GM04503 (cell line): ENCODE measurements at regions not wholly inside any gene's neighbourhood (a gene's known extent, or its start where the extent isn't known, plus 50 kb on each side); places are given as distances from the start of the nearest gene placed in this dataset.

Experiments used
- DNase-seq: peaks from one replicate; pipeline ENCODE4 v3.0.0-alpha.2; 2012; ENCODE audit warnings: low read depth

GRCh38 chr10:10911471-10911921 is 106.2 kb upstream of the CELF2 start:
- DNase-seq = peak; percentile 37

DNA sequence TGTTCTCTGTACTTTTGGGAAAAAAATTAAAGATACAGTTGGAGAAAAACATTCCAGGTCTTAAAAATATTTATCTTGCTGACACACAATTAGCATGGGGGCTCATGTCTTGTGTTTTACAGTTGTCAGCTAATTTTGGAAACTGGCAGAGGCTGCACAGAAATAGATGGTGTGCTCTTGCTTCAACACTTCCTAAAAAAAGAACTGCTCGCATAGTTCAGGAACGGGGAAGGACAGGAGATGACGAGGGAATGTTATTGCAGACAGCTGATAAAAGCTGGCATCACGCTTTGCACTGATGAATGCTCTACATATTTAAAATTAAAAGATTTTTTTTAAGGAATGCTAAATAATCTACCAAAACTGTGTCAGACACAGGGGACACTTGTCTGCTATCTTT is 103.5 kb upstream of the CELF2 start:
- no peak for DNase-seq

- no peak for DNase-seq
Observed at GRCh38 chr10:10915215-10915614, 102.5 kb upstream of the CELF2 start.

- no peak for DNase-seq
Observed at GRCh38 chr10:10917031-10917430, 100.6 kb upstream of the CELF2 start.

- no peak for DNase-seq
Observed at GRCh38 chr10:10919976-10920375, 97.7 kb upstream of the CELF2 start.

GRCh38 chr10:10921826-10922461 is 95.7 kb upstream of the CELF2 start:
- no peak for DNase-seq

DNA sequence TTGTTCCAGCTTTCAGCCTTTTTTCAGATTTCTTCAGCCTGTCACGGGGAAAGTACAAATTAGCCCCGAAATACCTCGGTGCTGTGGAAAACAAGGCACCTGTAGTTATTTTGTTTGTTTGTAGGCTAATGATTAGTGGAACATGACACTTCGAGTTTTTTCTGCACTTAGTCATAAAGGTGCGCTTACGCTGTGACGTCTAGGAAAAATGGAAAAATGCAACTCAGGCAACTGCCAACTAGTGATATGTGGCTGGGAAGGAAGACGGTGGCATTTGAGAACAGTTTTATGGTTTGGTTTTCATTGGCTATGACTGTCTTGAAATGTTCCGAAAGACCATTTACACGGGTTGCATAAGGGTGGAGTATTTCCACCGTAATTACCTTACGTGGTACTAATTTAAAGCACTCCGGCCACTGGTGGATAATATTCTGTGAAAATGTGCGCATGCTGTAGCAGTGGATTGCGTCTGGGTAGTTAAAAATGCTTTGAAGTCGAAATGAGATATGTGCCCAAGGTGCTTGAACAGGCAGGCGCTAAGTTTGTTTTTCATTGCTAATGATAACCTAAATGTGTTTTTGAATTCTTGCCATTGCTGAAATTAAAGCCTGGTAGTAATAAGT is 94.5 kb upstream of the CELF2 start:
- DNase-seq = no peak

GRCh38 chr10:10925667-10926066 is 92.0 kb upstream of the CELF2 start:
- DNase-seq = no peak

DNA sequence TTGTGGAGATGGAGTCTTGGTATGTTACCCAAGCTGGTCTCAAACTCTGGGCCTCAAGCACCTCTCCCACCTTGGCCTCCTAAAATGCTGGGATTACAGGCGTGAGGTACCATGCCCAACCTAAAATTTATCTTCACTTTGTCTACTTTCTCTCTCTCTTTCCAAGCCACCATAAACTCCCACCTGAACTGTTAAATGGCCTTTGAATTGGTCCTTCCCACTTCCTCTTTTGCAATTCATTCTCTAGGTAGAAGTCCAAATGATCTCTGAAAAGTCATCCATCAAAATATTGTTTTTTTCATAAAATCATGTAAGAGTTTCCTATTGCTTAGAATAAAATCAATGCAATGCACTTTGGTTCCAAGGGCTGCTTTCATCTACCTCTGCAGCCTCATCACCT is 90.1 kb upstream of the CELF2 start:
- no peak for DNase-seq

DNA sequence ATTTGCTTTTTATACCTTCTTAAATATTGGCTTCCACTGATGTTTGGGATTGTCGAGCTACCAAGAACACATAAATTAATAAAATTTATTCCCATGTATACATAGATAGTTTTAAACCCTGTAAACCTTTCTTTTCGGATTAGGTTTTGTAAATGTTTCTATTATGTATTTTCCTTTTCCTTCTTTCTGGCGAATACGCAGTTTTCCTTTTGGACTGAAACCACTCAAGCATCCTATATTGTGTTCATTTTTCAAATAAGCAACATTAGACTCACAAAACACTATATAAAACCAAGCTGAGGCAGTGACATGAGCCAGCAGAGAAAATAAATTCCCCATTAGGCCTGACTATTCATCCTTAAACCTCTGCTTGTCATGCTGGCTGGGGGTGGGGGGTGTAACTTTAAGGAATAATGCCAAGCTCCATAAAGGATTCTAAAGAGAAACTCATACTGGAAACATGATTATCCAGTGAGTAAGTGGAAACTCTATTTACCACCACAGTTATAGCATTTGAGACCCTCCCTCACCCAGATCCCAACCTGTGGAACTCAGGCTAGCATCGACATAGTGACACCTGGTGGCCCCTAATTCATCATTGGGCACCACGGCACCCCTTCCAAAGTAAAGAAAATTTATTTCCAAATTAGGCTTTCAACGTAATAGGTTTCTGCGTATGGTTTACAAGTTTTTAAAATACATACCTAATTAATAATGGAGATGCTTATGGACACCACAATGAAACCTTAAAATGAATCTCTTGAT is 86.5 kb upstream of the CELF2 start:
- no peak for DNase-seq

DNA sequence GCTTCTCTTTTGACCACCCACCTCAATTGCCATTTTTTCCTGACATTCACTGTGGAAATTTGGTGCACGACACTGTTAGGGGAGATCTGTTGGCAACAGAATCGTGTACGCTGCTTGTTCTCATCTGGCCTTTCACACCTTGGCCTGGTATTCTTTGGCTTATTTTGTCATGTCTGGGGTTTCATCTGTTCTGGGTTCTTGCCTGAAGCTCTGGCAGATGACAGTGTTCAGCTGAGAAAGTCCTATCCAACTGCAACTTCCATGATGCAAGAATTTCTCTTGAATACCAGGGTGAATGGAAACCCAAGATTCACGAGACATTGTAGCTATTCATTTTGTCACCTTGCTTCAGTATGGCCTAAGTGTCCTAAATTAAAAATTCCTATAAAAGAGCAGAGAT is 82.6 kb upstream of the CELF2 start:
- no peak for DNase-seq

DNA sequence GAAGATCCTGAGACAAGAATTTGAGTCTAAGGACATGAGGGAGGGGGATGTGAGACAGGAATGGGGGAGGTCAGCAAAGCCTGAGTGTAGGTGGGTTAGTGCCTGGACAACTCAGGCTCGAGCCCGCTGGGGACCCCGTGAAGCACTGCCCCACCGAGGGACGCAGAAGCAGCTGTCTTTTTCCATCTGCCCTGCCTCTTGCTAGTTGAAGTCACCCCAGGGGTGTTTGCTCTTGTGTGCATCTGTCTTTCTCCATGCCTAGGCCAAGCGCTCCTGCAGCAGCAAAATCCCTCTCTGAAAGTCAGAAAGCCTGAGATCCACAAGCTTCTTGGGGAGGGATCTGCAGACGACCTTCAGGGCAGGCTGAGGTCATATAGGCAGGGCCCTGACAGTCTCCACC is 79.0 kb upstream of the CELF2 start:
- no peak for DNase-seq

GRCh38 chr10:10941127-10941730 is 76.4 kb upstream of the CELF2 start:
- no peak for DNase-seq

DNA sequence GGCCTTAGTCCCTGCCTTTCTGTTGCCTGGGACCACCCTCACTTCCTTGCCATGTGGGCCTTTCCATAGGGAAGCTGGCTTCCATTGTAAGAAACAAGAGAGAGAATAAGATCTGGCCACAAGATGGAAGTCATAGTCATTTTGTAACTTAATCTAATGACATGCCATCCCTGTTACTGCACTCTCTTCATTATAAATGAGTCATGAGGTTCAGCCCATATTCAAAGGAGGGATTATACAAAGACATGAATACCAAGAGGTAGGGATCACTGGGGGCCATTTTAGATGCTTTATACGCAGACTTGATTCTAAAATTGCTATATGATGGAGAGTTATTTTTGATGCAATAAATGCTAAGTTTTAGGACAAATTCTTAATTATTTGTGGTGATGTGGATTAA is 75.2 kb upstream of the CELF2 start:
- DNase-seq = no peak

- no peak for DNase-seq
Observed at GRCh38 chr10:10946081-10946480, 71.6 kb upstream of the CELF2 start.

- DNase-seq = no peak
Observed at GRCh38 chr10:10946801-10947200, 70.9 kb upstream of the CELF2 start.

DNA sequence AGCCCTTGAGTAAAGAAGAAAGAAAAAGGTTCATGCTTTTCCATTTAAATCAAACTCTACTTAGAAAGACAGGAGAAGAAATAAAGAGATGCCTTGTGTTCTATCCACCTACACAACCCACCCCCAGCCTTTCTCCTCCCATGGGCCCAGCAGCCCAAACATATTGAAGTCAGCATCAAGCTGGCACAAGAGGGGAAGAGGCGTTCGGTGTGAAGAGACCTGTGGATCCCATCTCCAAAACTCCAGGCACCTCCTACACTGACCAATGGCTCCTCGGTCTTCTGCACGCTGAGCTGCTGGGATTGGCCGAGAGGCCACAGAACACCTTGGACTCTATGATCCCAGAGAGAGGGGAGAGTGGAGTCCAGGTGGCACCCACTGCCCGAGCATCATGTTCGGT is 66.0 kb upstream of the CELF2 start:
- DNase-seq = no peak

- no peak for DNase-seq
Observed at GRCh38 chr10:10952800-10953199, 64.9 kb upstream of the CELF2 start.

DNA sequence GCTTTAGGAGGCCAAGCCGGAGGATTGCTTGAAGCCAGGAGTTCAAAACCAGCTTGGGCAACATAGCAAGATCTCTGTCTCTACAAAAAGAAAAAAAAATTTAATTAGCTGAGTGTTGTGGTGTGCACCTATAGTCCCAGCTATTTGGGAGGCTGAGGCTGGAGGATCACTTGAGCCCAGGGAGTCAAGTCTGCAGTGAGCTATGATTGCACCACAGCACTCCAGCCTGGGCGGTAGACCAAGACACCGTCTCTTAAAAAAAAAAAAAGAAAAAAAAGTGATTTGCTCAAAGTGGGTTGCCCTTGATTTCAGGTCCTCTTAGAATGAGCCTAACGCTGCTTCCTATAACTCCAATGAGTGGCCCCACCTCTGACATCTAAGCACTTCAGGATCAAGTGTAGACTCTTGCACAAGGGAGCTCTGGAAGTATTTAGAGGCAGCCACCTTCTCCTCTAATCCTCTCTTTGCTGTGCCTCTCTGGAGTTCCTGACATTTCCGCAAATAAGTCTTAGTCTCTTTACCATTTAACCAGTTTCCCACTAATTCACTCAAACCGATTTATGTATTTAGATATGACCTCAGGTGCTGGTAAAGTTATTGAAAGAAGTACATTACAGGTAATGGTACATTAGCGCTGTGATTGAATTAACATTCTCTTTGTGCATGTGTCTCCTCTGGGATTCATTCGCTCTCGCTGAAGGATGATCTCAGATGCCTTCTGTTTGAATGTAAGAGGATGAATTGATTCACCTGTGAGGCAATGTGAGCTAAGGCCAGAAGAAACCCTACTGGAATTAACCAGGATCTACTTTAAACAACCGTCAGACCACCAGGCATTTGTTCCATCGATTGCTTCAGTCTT is 60.8 kb upstream of the CELF2 start:
- DNase-seq = no peak

DNA sequence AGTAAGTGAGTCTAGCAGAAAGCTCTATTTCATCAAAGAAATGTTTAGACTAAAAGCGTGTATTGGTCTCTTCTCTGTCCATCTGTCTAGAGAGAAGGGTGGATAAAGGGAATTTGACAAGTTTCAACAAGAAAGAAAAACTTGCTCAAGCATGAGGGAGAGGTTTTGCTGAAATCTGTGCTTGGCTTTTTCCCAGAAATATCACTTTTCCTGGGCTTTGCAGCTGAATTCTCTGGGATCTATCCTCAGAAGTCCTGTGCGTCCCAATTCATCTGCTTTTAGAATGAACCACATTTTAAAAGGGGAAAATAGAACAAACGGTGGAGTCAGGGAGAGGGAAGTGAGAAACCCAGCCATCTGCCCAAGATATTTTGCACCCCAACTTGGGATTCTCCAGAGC is 59.6 kb upstream of the CELF2 start:
- DNase-seq = no peak

DNA sequence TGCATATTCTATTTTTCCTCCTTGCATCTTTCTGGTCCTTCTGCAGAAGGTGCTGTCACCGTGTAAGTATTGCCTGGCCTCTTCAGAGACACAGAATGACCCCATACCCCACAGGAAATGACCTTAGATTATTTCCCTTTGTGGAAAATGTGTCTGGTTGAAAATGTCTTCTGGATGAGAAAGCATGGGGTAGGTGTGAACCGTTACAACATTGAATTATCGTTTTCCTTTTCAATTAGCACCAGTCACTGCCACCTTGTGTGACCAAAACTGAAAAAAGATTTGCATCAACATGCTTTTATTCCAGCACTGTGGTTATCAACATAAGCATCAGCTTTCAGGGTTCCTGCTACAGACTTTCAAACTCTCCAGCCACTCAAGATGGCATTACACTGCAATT is 58.0 kb upstream of the CELF2 start:
- DNase-seq = no peak

DNA sequence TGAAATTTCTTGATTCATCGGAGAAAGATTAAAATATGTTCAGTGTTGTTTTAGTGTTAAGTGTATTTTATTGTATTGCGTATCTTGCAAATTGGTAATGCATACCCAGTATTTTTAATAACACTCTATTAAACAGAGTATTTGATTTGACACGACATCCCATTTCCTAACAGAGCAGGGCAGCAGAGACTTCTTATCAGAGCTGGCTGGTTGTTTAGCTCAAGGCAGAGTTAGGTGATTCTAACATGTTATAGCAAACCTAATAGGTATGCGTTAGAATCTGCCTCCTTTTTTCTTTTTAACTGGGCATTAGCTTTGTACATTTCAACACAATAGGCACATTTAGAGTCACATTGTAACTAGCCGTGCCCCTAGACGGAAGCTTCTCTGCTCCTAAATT is 57.1 kb upstream of the CELF2 start:
- DNase-seq = no peak
